ENCODE measurements at regions not wholly inside any gene's neighbourhood (a gene's known extent, or its start where the extent isn't known, plus 50 kb on each side); places are given as distances from the start of the nearest gene placed in this dataset.

DNA sequence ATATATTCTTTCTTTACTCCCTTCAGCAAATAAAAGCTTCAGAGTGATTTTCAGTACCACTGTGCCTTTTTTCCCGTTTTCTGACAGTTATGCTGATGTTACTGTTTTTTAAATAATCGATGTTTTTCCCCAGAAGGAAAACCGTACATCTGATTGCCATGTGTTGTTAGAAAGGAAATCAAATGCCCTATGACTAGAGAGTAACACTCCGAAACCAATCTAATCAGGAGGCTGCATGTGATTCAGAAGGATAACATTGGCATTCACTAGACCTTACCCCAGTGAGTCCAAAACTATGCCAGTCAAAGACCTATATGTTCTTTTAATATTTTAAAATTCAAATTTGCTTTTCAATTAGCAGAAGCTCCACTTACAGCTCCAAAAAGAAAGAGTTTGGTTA is 116.3 kb downstream of the TMEM26 start:
- TF ChIP-seq EZH2phosphoT487 (IDR thresholded peaks at IDR 0.05; ENCODE audit: insufficient read depth, low read depth): no peak
- TF ChIP-seq EZH2 (IDR thresholded peaks at IDR 0.05; ENCODE audit: insufficient read depth, poor library complexity, severe bottlenecking): no peak
